GM13977 (cell line): ENCODE measurements at regions not wholly inside any gene's neighbourhood (a gene's known extent, or its start where the extent isn't known, plus 50 kb on each side); places are given as distances from the start of the nearest gene placed in this dataset.

Source experiments
- DNase-seq: peaks from one replicate; pipeline ENCODE4 v3.0.0; 2012; ENCODE audit warnings: low spot score
- in situ Hi-C: fragments of 300-500 bp; cut with MboI; formaldehyde crosslinking; loops from one replicate; pipeline ENCODE4 v1.12.0; 2022; ENCODE audit warnings: low sequenced_read_pairs, low pct_unique_long_range_greater_than_20kb, mixed read lengths, inconsistent platforms; ENCODE audit not compliant: unreplicated experiment
- TF ChIP-seq, protein P1 (sequence below): IDR thresholded peaks from 2 replicates; pipeline ENCODE4 v1.5.1; 2012; ENCODE audit warnings: mild to moderate bottlenecking, control low read depth; ENCODE audit not compliant: insufficient read depth; ENCODE audit errors: extremely low read depth, missing control alignments

DNA sequence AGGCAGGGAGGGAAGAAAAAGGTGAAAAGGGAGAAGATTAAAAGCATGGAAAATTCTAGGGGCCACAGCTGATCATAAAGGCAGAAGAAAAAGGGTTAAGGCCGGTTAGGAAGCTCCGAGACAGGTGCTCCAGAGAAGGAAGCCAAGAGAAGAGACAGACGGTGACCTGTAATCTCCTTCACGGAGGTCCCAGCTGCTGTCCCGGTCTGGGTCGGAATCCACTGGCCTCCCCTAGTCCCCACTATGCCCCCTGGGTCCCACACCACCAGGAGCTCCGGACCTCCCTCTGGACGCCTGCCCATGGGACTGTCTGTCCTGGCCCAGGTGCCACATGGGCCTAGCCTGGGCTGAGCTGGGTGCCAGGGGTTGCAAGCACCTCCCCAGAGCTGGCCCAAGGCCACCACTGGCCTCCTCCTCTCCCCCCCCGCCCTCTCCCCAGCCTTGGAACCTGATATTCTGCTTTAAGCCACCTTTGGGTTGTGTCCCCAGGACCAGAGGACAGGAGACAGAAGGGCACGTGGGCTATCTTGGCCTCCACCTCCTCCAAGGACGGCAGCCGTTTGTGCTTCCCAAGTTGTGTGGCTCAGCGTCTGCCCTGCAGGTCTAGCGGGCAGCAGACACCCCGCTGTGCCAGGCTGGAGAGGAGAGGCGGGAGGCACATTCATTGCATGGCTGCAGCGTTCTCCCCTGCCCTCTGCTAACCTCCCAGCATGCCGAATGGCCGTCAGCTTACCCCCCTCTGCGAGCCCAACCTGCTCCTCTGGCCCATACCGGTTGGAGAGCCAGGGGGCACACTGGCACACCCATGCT, 102.4 kb downstream of the ENGASE start:
- TF ChIP-seq, protein P1, sequence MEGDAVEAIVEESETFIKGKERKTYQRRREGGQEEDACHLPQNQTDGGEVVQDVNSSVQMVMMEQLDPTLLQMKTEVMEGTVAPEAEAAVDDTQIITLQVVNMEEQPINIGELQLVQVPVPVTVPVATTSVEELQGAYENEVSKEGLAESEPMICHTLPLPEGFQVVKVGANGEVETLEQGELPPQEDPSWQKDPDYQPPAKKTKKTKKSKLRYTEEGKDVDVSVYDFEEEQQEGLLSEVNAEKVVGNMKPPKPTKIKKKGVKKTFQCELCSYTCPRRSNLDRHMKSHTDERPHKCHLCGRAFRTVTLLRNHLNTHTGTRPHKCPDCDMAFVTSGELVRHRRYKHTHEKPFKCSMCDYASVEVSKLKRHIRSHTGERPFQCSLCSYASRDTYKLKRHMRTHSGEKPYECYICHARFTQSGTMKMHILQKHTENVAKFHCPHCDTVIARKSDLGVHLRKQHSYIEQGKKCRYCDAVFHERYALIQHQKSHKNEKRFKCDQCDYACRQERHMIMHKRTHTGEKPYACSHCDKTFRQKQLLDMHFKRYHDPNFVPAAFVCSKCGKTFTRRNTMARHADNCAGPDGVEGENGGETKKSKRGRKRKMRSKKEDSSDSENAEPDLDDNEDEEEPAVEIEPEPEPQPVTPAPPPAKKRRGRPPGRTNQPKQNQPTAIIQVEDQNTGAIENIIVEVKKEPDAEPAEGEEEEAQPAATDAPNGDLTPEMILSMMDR: no peak
- in situ Hi-C loops: no loop called here
- no peak for DNase-seq

DNA sequence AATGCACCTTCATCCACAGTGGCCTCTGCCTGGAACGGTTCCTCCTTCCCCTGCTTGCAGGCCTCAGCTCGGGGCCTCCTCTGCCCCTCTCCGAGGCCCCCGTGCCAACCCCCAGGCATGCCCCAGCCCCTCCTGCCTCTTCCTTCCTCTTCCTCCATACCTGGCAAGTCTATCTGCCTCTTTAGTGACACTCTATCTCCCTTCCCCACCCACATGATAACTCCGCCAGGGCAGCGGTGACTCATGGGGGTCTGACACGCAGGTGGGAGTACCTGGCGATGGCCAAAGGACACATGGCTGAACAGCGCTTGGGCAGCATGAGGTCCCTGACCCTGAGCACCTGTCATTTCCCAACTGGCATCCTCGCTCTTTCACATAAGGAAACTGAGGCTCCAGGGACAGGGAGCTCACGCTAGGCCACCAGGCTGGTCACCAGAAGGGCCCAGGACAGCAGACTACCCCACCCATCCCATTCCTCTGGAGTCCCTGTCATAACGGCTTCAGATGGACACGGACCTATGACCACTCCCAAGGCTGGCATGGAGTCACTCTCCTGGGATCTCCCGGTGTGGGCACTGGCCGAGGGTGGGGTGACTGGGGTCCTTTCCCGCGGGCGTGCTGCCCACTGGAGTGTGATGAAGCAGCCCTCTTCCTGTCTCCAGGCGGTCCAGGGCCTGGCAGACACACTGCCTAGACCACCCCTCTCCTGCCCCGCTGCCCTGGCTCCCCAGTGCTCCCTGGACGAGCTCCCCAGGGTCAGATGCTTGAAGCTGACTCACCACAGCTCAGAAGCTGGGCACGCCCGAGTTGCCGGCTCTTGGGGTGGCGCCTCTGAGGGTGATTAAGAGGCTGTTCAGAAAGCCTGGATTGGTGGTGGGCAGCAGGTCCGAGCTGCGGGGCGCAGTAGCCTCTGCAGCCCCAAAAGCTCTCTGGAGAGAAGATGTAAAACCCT, 100.6 kb downstream of the ENGASE start:
- in situ Hi-C loops: no loop called here
- DNase-seq: no peak
- TF ChIP-seq, protein P1: no peak

DNA sequence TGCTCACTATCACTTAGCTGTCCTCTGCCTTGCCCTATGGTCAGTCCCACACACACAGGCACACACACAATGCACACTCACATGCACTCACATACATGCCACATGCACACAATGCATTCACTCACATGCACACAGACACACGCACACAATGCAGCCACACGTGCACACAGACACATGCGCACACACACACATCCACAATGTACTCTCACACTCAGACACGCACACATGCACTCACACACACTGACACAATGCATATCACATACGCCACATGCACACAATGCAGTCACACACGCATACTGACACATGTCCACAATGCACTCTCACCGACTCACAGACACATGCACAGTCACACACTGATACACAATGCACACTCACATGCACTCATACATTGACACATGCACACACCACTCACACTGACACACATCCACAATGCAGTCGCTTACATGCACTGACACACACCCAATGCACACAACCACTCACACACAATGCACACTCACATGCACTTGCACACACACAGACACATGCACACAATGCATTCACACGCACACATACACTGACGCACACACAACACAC, 99.7 kb downstream of the ENGASE start:
- in situ Hi-C loops: no loop called here
- TF ChIP-seq, protein P1: no peak
- no peak for DNase-seq

DNA sequence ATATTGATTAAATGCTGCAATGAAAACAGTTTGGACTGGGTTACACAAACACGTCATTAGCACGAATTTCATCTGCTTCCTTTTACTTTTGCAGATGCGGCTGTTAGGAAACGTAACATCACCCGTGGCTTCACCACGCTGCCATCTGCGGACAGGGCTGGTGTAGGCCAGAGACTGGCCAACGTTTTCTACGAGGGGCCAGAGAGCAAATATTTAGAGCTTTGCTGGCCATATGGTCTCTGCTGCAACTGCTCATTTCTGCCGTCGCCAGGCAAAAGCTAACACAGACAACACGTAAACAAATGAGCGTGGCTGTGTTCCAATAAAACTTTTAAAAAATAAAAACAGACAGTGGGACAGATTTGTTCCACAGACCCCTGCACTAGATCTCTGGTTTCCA, 96.6 kb downstream of the ENGASE start:
- TF ChIP-seq, protein P1: no peak
- no peak for DNase-seq
- in situ Hi-C loops: no loop called here

DNA sequence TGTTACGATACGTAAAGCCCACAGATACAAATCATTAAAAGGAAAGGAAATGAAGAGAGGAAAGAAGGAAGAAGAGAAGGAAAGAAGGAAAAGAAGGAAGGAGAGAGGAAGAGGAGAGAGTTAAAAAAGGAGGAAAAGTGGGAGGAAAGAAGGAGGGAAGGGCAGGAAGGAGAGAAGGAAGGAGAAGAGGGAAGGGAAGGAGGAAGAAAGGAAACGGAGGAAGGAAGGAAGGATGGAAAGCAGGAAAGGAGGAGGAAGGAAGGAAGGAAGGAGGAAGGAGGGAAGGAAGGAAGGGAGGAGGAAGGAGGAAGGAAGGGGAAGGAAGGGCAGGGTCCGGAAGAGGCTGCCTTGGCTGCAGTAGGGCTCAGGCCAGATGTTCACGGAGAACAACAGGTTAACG, 95.2 kb downstream of the ENGASE start:
- TF ChIP-seq, protein P1: no peak
- in situ Hi-C loops: no loop called here
- DNase-seq: no peak

DNA sequence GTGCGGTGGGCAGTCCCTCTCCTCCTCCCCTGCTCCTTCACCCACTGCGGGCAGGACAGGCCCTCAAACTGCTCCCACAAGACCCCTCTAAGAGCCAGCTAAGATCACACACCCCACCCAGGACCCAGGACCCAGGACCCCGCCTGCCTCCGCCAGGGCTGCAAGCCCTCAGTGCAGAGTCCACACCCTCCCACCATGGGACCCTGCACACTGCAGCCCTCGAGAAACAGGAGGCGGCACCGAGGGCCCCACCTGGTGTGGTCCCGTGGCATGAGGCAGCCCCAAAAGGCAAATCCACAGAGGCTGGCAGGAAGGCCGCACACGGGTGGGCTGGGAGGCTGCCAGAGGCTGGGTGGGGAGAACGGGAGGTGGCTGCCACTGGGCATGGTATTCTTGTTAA, 94.7 kb downstream of the ENGASE start:
- in situ Hi-C loops: no loop called here
- TF ChIP-seq, protein P1: no peak
- DNase-seq: no peak
